Hepatocyte (in vitro differentiated cells): ENCODE measurements at regions not wholly inside any gene's neighbourhood (a gene's known extent, or its start where the extent isn't known, plus 50 kb on each side); places are given as distances from the start of the nearest gene placed in this dataset.

Source experiments
- DNase-seq: peaks from one replicate; pipeline ENCODE4 v3.0.0-alpha.2; 2016; ENCODE audit warnings: low spot score
- H2AFZ ChIP-seq: fragments of 200-600 bp; sonication (generic); 2 replicates; pipeline ENCODE4 v1.6.0; 2016; ENCODE audit warnings: antibody characterized with exemption, mild to moderate bottlenecking
- H3K27ac ChIP-seq: fragments of 200-600 bp; sonication (generic); 2 replicates; pipeline ENCODE4 v1.5.1; 2016; ENCODE audit warnings: mild to moderate bottlenecking
- H3K27me3 ChIP-seq: fragments of 200-600 bp; sonication (generic); 2 replicates; pipeline ENCODE4 v1.6.1; 2016
- H3K36me3 ChIP-seq: fragments of 200-600 bp; sonication (generic); replicated peaks from 2 replicates; pipeline ENCODE4 v1.5.1; 2016; ENCODE audit warnings: low read depth; ENCODE audit not compliant: insufficient read depth
- H3K4me1 ChIP-seq: fragments of 200-600 bp; sonication (generic); 2 replicates; pipeline ENCODE4 v1.5.1; 2016; ENCODE audit warnings: mild to moderate bottlenecking, moderate library complexity; ENCODE audit not compliant: insufficient read depth
- H3K4me2 ChIP-seq: fragments of 200-600 bp; sonication (generic); 2 replicates; pipeline ENCODE4 v1.6.0; 2016
- H3K4me3 ChIP-seq: fragments of 200-600 bp; sonication (generic); 2 replicates; pipeline ENCODE4 v1.5.1; 2016; ENCODE audit warnings: mild to moderate bottlenecking
- H3K79me2 ChIP-seq: fragments of 200-600 bp; sonication (generic); 2 replicates; pipeline ENCODE4 v1.6.0; 2017; ENCODE audit warnings: mild to moderate bottlenecking
- H3K9me2 ChIP-seq: fragments of 200-600 bp; sonication (generic); replicated peaks from 2 replicates; pipeline ENCODE4 v1.6.0; 2017; ENCODE audit warnings: mild to moderate bottlenecking; ENCODE audit not compliant: insufficient read depth
- H3K9me3 ChIP-seq: fragments of 200-600 bp; sonication (generic); 2 replicates; pipeline ENCODE4 v1.5.1; 2016; ENCODE audit warnings: low read depth, mild to moderate bottlenecking
- H4K20me1 ChIP-seq: fragments of 200-600 bp; sonication (generic); 2 replicates; pipeline ENCODE4 v1.6.0; 2016; ENCODE audit warnings: mild to moderate bottlenecking; ENCODE audit not compliant: insufficient read depth, poor library complexity, severe bottlenecking
- EZH2 ChIP-seq: fragments of 200-600 bp; sonication (generic); IDR thresholded peaks from 2 replicates; pipeline ENCODE4 v1.6.1; 2016; ENCODE audit warnings: antibody characterized with exemption, mild to moderate bottlenecking, borderline replicate concordance
- EZH2phosphoT487 ChIP-seq: fragments of 200-600 bp; sonication (generic); IDR thresholded peaks from one replicate; pipeline ENCODE4 v1.6.1; 2018; ENCODE audit warnings: antibody characterized with exemption, mild to moderate bottlenecking, low read depth, moderate library complexity; ENCODE audit not compliant: unreplicated experiment, severe bottlenecking
- WGBS: methylation state at CpG from one replicate; pipeline ENCODE4 v1.1.6; 2016; ENCODE audit warnings: low lambda C conversion rate; ENCODE audit errors: missing lambda C conversion rate; 5-methylcytosine and 5-hydroxymethylcytosine counted together
- TF ChIP-seq, protein P1 (sequence below): fragments of 200-600 bp; sonication (generic); IDR thresholded peaks from 2 replicates; pipeline ENCODE4 v1.5.1; 2016; ENCODE audit warnings: antibody characterized with exemption, mild to moderate bottlenecking; ENCODE audit not compliant: poor library complexity

DNA sequence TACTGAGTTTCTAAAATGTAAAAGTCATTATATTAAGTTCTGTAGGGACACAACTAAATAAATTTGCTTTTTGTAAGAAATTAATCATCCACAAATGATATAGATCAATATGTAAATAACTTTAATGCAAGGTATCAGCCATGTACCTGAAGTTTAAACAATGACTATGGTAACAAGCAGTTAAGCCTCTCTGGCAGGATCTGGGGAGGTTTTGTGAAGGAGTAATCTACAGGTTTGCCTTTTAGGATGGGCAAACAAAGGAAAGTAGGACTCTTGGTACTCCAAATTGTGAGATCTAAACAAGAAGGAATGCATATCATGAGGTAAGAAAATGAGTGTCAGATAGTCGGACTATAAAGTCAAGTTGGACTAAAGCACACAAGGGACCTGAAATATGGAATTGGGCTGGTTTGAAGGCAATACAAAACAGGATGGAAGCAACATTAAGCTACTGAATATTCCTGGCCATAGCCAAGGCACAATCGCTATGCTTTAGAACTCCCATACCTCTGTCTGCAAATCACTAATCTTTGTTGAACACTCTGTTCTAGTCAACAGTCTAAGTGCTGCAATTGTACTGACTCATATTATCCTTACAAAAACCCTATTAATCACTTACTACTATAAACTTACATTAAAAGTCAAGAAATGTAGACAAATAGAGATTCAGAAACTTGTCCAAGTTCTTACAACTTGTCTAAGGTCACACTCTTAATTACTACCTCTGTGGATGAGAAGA is 412.8 kb downstream of the DIPK2A start:
- Histone ChIP-seq H3K36me3 (no peaks in the 10 kb centered on the region), H3K27ac (no peak overlapping the region), H3K9me2 (no peaks in the 10 kb centered on the region), H4K20me1 (no peaks in the 10 kb centered on the region), H3K4me2 (peak overlapping the region; percentile 5), H3K27me3 (no peaks in the 10 kb centered on the region), H3K9me3 (no peaks in the 10 kb centered on the region), H3K4me3 (no peak overlapping the region), H3K4me1 (no peaks in the 10 kb centered on the region), H3K79me2 (no peaks in the 10 kb centered on the region), H2AFZ (no peak overlapping the region)
- DNase-seq, result no peak
- TF ChIP-seq EZH2 (no peak), EZH2phosphoT487 (no peak)
- TF ChIP-seq, protein P1, sequence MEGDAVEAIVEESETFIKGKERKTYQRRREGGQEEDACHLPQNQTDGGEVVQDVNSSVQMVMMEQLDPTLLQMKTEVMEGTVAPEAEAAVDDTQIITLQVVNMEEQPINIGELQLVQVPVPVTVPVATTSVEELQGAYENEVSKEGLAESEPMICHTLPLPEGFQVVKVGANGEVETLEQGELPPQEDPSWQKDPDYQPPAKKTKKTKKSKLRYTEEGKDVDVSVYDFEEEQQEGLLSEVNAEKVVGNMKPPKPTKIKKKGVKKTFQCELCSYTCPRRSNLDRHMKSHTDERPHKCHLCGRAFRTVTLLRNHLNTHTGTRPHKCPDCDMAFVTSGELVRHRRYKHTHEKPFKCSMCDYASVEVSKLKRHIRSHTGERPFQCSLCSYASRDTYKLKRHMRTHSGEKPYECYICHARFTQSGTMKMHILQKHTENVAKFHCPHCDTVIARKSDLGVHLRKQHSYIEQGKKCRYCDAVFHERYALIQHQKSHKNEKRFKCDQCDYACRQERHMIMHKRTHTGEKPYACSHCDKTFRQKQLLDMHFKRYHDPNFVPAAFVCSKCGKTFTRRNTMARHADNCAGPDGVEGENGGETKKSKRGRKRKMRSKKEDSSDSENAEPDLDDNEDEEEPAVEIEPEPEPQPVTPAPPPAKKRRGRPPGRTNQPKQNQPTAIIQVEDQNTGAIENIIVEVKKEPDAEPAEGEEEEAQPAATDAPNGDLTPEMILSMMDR, result no peak
- WGBS, result 56% methylated on average over 2 of the region's 2 CpGs

DNA sequence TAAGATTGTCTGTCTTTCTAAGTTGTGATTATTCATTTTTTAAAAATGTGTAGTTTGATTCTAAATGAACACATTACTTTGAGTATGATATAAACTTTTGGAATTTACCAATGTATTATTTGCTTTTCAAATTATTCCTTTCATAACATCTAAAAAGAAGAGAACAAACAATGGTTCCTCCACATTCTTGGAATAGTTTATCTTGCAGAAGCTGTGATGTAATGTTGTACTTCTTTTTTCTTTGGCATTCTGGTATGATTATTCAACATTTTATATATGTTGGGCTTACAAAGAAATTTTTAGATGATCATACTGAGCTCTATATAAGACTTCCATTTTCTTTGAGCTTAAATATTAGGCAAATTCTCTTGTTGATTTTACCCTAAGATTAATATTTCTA is 419.2 kb downstream of the DIPK2A start:
- no peaks in the 10 kb centered on the region for H3K9me3 ChIP-seq
- H3K79me2 ChIP-seq, result no peaks in the 10 kb centered on the region
- H3K9me2 ChIP-seq, result no peaks in the 10 kb centered on the region
- no peak overlapping the region for H3K4me3 ChIP-seq
- no peaks in the 10 kb centered on the region for H3K4me1 ChIP-seq
- no peak overlapping the region for H3K4me2 ChIP-seq
- DNase-seq, result no peak
- TF ChIP-seq EZH2phosphoT487 (no peak), EZH2 (no peak)
- TF ChIP-seq, protein P1, result no peak
- no peaks in the 10 kb centered on the region for H3K27me3 ChIP-seq
- no peaks in the 10 kb centered on the region for H3K36me3 ChIP-seq
- H3K27ac ChIP-seq, result no peak overlapping the region
- no peaks in the 10 kb centered on the region for H4K20me1 ChIP-seq
- no peak overlapping the region for H2AFZ ChIP-seq

DNA sequence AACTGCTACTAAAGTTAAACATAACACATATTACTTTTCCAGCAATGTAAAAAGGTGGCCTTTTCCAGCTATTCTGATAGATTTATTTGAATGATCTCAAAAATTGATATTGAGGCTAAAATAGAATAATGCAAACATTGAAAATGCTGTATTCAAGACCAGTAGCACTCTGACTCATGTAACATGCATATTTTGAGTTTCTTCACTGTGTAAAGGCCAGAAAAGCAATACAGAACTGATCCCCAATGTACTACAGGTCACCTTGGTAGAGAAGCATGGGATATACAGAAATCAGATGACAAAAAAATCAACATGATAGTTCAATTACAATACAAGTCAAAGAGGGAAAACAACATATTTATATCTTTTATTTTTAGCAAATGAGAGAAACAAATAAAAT is 419.6 kb downstream of the DIPK2A start:
- H3K27ac ChIP-seq, result no peak overlapping the region
- no peaks in the 10 kb centered on the region for H3K9me2 ChIP-seq
- TF ChIP-seq, protein P1, result no peak
- TF ChIP-seq EZH2phosphoT487 (no peak), EZH2 (no peak)
- no peak overlapping the region for H3K4me3 ChIP-seq
- no peak for DNase-seq
- H4K20me1 ChIP-seq, result no peaks in the 10 kb centered on the region
- no peak overlapping the region for H3K4me2 ChIP-seq
- no peaks in the 10 kb centered on the region for H3K79me2 ChIP-seq
- H3K36me3 ChIP-seq, result no peaks in the 10 kb centered on the region
- H2AFZ ChIP-seq, result no peak overlapping the region
- H3K9me3 ChIP-seq, result no peaks in the 10 kb centered on the region
- H3K27me3 ChIP-seq, result no peaks in the 10 kb centered on the region
- H3K4me1 ChIP-seq, result no peaks in the 10 kb centered on the region

- Histone ChIP-seq H2AFZ (no peak overlapping the region), H3K4me3 (no peak overlapping the region), H3K36me3 (no peaks in the 10 kb centered on the region), H3K27ac (no peak overlapping the region), H3K9me2 (no peaks in the 10 kb centered on the region), H3K79me2 (no peaks in the 10 kb centered on the region), H3K4me2 (no peak overlapping the region), H3K4me1 (no peaks in the 10 kb centered on the region), H3K9me3 (no peaks in the 10 kb centered on the region), H3K27me3 (no peaks in the 10 kb centered on the region), H4K20me1 (no peaks in the 10 kb centered on the region)
- TF ChIP-seq, protein P1, result no peak
- TF ChIP-seq EZH2phosphoT487 (no peak), EZH2 (no peak)
- no peak for DNase-seq
These were observed 422.4 kb downstream of the DIPK2A start for GRCh38 chr3:144394032-144394431.
